ENCODE measurements at regions not wholly inside any gene's neighbourhood (a gene's known extent, or its start where the extent isn't known, plus 50 kb on each side); places are given as distances from the start of the nearest gene placed in this dataset.
"Not testable (repeated sequence)": the region's sequence is repeated elsewhere in the genome, so short reads cannot be mapped to it uniquely, and the experiment has no call there.

GRCh38 chr10:30215623-30216022, 133.5 kb downstream of the MTPAP start:
- H3K27me3 Mint-ChIP-seq: peaks cover 24% of the 10 kb centered on the region
- H3K9me3 Mint-ChIP-seq: no peaks in the 10 kb centered on the region
- no peaks in the 10 kb centered on the region for H3K36me3 Mint-ChIP-seq (ENCODE audit: low read depth)
- H3K27ac Mint-ChIP-seq: no peak overlapping the region
- no peak overlapping the region for H3K4me3 Mint-ChIP-seq
- H3K4me1 Mint-ChIP-seq (ENCODE audit: low read depth): peaks cover 13% of the 10 kb centered on the region

- Mint-ChIP-seq H3K27me3 (peaks cover 20% of the 10 kb centered on the region), H3K4me3 (no peak overlapping the region), H3K27ac (no peak overlapping the region), H3K4me1 (ENCODE audit: low read depth) (peaks cover 8% of the 10 kb centered on the region), H3K9me3 (no peaks in the 10 kb centered on the region), H3K36me3 (ENCODE audit: low read depth) (no peaks in the 10 kb centered on the region)
These were observed 133.9 kb downstream of the MTPAP start for GRCh38 chr10:30215141-30215540.

GRCh38 chr10:30210296-30210695, 138.8 kb downstream of the MTPAP start:
- Mint-ChIP-seq H3K27ac (no peak overlapping the region), H3K4me1 (ENCODE audit: low read depth) (no peaks in the 10 kb centered on the region), H3K27me3 (peaks cover 13% of the 10 kb centered on the region), H3K9me3 (no peaks in the 10 kb centered on the region), H3K36me3 (ENCODE audit: low read depth) (no peaks in the 10 kb centered on the region), H3K4me3 (no peak overlapping the region)

DNA sequence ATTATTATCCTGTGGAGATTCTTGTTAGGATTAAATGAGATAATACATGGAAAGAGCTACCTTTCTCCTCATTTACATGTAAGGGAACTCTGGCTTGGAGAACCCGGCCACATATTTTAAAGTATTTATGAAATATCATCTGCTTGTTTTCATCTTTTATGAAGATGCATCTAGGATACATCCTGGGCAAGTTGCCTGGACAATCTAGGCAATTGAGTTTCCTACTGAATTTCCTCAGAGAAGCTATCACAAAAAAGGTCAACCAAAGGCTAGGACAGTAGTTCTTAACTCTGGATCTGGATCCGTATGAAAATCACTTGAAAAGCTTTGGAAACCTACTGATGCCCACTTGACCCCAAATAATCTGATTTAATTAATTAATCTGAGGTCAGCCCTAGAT, 140.7 kb downstream of the MTPAP start:
- no peak overlapping the region for H3K4me3 Mint-ChIP-seq
- peaks cover 8% of the 10 kb centered on the region for H3K27me3 Mint-ChIP-seq
- H3K9me3 Mint-ChIP-seq: no peaks in the 10 kb centered on the region
- no peaks in the 10 kb centered on the region for H3K4me1 Mint-ChIP-seq (ENCODE audit: low read depth)
- no peak overlapping the region for H3K27ac Mint-ChIP-seq
- no peaks in the 10 kb centered on the region for H3K36me3 Mint-ChIP-seq (ENCODE audit: low read depth)

GRCh38 chr10:30207485-30208052, 141.5 kb downstream of the MTPAP start:
- Mint-ChIP-seq H3K4me1 (ENCODE audit: low read depth) (no peaks in the 10 kb centered on the region), H3K27me3 (peaks cover 8% of the 10 kb centered on the region), H3K36me3 (ENCODE audit: low read depth) (no peaks in the 10 kb centered on the region), H3K27ac (no peak overlapping the region), H3K4me3 (no peak overlapping the region), H3K9me3 (no peaks in the 10 kb centered on the region)

GRCh38 chr10:30200017-30200415, 140.6 kb upstream of the JCAD start:
- H3K36me3 Mint-ChIP-seq (ENCODE audit: low read depth): no peaks in the 10 kb centered on the region

DNA sequence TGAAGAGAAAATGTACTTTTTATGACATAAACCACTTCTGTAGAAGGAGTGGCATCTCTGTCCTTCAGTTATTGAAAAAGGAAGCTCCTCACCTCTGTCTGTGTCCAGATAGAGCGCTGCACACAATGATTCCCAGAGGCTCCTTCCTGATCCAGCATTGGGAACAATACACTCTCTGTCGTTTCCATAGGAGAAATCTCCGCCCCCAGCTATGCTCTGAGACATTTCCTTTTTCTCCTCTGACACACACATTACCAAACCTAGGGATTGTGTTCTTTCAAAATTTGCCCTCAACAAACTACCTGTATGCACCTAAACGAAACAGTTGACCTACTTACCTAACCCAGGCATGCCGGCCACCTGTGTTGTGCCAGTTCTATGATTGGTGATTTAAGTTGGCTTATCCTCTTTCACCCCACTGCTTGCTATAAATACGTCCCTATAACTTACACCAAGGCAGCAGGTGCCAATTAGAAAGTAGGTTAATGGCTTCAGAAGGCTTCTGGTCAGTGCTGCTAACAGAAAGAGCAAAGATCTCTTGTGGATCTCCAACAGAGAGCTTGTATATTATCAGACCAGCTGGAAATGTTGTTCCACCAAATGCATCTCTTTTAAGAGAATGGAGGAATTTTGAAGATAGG, 140.1 kb upstream of the JCAD start:
- Mint-ChIP-seq H3K27ac (no peak overlapping the region), H3K4me3 (no peak overlapping the region), H3K27me3 (peaks cover 32% of the 10 kb centered on the region), H3K4me1 (ENCODE audit: low read depth) (no peaks in the 10 kb centered on the region), H3K36me3 (ENCODE audit: low read depth) (no peaks in the 10 kb centered on the region), H3K9me3 (peaks cover 3% of the 10 kb centered on the region)

More at GRCh38 chr10:30200017-30200415, 140.6 kb upstream of the JCAD start:
- H3K27ac Mint-ChIP-seq: no peak overlapping the region
- H3K4me1 Mint-ChIP-seq (ENCODE audit: low read depth): no peaks in the 10 kb centered on the region
- no peaks in the 10 kb centered on the region for H3K9me3 Mint-ChIP-seq
- H3K27me3 Mint-ChIP-seq: peaks cover 32% of the 10 kb centered on the region
- no peak overlapping the region for H3K4me3 Mint-ChIP-seq

DNA sequence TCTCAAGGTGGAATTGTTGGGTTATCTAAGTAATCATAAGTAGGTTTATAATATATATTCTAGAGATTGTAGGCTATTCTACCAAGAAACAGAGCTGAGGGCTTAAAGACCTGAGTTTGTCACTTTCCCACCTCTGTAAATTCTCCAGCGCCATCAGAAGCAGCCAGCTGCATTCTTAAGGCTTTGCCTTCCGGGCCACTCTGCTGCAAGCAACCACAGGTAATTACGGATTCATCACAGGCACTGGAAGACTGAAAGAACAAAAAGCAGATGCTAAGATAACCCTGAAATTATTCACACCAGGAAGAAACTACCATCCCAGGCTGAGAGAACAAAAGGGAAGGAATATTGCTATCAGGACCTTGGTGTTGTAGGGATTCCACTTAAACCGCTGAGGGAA, 137.8 kb upstream of the JCAD start:
- peaks cover 32% of the 10 kb centered on the region for H3K27me3 Mint-ChIP-seq
- peaks cover 3% of the 10 kb centered on the region for H3K4me1 Mint-ChIP-seq (ENCODE audit: low read depth)
- H3K27ac Mint-ChIP-seq: no peak overlapping the region

DNA sequence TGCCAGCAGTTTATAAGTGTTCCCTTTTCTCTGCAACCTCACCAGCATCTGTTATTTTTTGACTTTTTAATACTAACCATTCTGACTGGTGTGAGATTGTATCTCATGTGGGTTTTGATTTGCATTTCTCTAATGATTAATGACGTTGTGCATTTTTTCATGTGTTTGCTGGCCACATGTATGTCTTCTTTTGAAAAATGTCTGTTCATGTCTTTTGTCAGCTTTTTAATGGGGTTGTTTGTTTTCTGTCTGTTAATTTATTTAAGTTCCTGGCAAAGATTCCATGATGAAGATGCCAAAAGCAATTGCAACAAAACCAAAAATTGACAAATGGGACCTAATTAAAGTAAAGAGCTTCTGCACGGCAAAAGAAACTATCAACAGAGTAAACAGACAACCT, 137.2 kb upstream of the JCAD start:
- H3K4me3 Mint-ChIP-seq; H3K9me3 Mint-ChIP-seq; H3K27ac Mint-ChIP-seq; H3K36me3 Mint-ChIP-seq (ENCODE audit: low read depth); H3K4me1 Mint-ChIP-seq (ENCODE audit: low read depth): not testable (repeated sequence)
- H3K27me3 Mint-ChIP-seq: peaks cover 29% of the 10 kb centered on the region

More for the DNA sequence above, 137.8 kb upstream of the JCAD start:
- peaks cover 7% of the 10 kb centered on the region for H3K9me3 Mint-ChIP-seq
- H3K4me3 Mint-ChIP-seq: no peak overlapping the region
- H3K36me3 Mint-ChIP-seq (ENCODE audit: low read depth): no peaks in the 10 kb centered on the region

- Mint-ChIP-seq H3K4me1 (ENCODE audit: low read depth) (peaks cover 3% of the 10 kb centered on the region), H3K4me3 (no peak overlapping the region), H3K27ac (no peak overlapping the region), H3K9me3 (peaks cover 7% of the 10 kb centered on the region), H3K27me3 (peaks cover 16% of the 10 kb centered on the region), H3K36me3 (ENCODE audit: low read depth) (no peaks in the 10 kb centered on the region)
These were observed 133.6 kb upstream of the JCAD start for GRCh38 chr10:30192846-30193608.

- no peak overlapping the region for H3K27ac Mint-ChIP-seq
- peaks cover 3% of the 10 kb centered on the region for H3K4me1 Mint-ChIP-seq (ENCODE audit: low read depth)
- H3K9me3 Mint-ChIP-seq: peaks cover 7% of the 10 kb centered on the region
- H3K4me3 Mint-ChIP-seq: no peak overlapping the region
- peaks cover 12% of the 10 kb centered on the region for H3K27me3 Mint-ChIP-seq
- no peaks in the 10 kb centered on the region for H3K36me3 Mint-ChIP-seq (ENCODE audit: low read depth)
These were observed 131.5 kb upstream of the JCAD start for GRCh38 chr10:30190577-30191552.

DNA sequence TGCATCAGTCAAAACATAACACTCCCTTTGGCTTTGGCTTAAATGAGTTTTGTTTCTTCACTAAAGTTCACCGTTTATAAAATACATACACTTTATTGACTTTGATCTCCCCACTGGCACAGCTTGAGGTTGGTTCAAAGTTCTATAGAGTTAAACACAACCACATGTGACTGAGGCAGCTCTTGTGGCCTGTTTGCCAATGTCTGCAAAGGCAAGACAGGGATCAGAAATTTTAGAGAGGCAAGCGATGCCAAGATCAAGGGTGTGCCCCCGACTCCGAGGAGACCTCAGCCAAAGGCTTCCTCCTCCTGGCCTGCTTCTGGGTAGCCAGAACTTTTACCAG, 129.8 kb upstream of the JCAD start:
- Mint-ChIP-seq H3K36me3 (ENCODE audit: low read depth) (no peaks in the 10 kb centered on the region), H3K4me1 (ENCODE audit: low read depth) (peaks cover 3% of the 10 kb centered on the region), H3K27me3 (peaks cover 10% of the 10 kb centered on the region), H3K27ac (no peak overlapping the region), H3K4me3 (no peak overlapping the region), H3K9me3 (peaks cover 1% of the 10 kb centered on the region)

GRCh38 chr10:30188556-30189237, 129.3 kb upstream of the JCAD start:
- no peaks in the 10 kb centered on the region for H3K9me3 Mint-ChIP-seq
- no peaks in the 10 kb centered on the region for H3K36me3 Mint-ChIP-seq (ENCODE audit: low read depth)
- H3K4me3 Mint-ChIP-seq: no peak overlapping the region
- H3K4me1 Mint-ChIP-seq (ENCODE audit: low read depth): peaks cover 3% of the 10 kb centered on the region
- no peak overlapping the region for H3K27ac Mint-ChIP-seq
- H3K27me3 Mint-ChIP-seq: peaks cover 10% of the 10 kb centered on the region

DNA sequence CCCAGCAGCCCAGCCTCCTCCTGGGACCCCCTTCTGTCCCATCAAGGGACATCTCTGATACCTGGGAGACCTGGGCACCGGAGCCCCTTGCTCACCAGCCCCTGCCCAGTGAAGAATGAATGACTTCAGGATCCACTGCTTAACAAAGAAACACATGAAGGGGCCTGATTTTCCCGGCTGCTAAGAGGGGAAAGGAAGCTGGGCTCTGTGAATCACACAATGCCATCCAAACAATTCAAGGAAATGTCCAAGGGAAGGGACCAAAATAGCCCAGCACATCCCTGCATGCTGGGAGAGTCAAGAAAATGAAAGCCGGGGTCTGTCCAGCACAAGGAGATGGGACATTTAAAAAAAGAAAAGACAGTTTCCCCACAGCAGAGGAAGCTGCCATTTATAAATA, 128.7 kb upstream of the JCAD start:
- H3K36me3 Mint-ChIP-seq (ENCODE audit: low read depth): no peaks in the 10 kb centered on the region
- H3K27me3 Mint-ChIP-seq: peaks cover 10% of the 10 kb centered on the region
- no peaks in the 10 kb centered on the region for H3K9me3 Mint-ChIP-seq
- H3K4me1 Mint-ChIP-seq (ENCODE audit: low read depth): peaks cover 3% of the 10 kb centered on the region
- no peak overlapping the region for H3K4me3 Mint-ChIP-seq
- H3K27ac Mint-ChIP-seq: no peak overlapping the region

Measured in stimulated activated naive CD8-positive, alpha-beta T cell treated with anti-CD3 and anti-CD28 coated beads, Interleukin-15, Interleukin-2, amounts not matched to agents 100 ng/mL and 50 ng/mL, for 24 hours (primary cell).